ACC112 (cell line): ENCODE measurements at regions not wholly inside any gene's neighbourhood (a gene's known extent, or its start where the extent isn't known, plus 50 kb on each side); places are given as distances from the start of the nearest gene placed in this dataset.

ENCODE experiments used
- H2AFZ ChIP-seq: fragments of 200-600 bp; sonication (generic); one replicate; pipeline ENCODE4 v1.6.0; 2017; ENCODE audit warnings: antibody characterized with exemption, low read length; ENCODE audit not compliant: unreplicated experiment
- H3K27ac ChIP-seq: fragments of 200-600 bp; sonication (generic); 2 replicates; pipeline ENCODE4 v1.5.1; 2014; ENCODE audit warnings: low read depth, mild to moderate bottlenecking, antibody characterized with exemption, low read length, moderate library complexity
- H3K27me3 ChIP-seq: fragments of 200-600 bp; sonication (generic); 2 replicates; pipeline ENCODE4 v1.6.1; 2014; ENCODE audit warnings: mild to moderate bottlenecking, antibody characterized with exemption, low read length, moderate library complexity, mixed read lengths; ENCODE audit not compliant: insufficient read depth
- H3K36me3 ChIP-seq: fragments of 200-600 bp; sonication (generic); 2 replicates; pipeline ENCODE4 v1.6.1; 2016; ENCODE audit warnings: mild to moderate bottlenecking, antibody characterized with exemption, low read length, moderate library complexity, mixed read lengths; ENCODE audit not compliant: insufficient read depth
- H3K4me1 ChIP-seq: fragments of 200-600 bp; sonication (generic); one replicate; pipeline ENCODE4 v1.6.1; 2016; ENCODE audit warnings: low read length, mixed read lengths; ENCODE audit not compliant: insufficient read depth, unreplicated experiment, control insufficient read depth
- H3K4me3 ChIP-seq: fragments of 200-600 bp; sonication (generic); 2 replicates; pipeline ENCODE4 v1.5.1; 2014; ENCODE audit warnings: mild to moderate bottlenecking, low read depth, low read length
- H3K79me2 ChIP-seq: fragments of 200-600 bp; sonication (generic); one replicate; pipeline ENCODE4 v1.6.0; 2016; ENCODE audit warnings: low read length; ENCODE audit not compliant: control insufficient read depth, unreplicated experiment, insufficient read depth

- Histone ChIP-seq H3K27ac (no peak overlapping the region), H3K27me3 (peaks cover 47% of the 10 kb centered on the region), H2AFZ (no peak overlapping the region), H3K36me3 (no peaks in the 10 kb centered on the region), H3K4me1 (peaks cover 12% of the 10 kb centered on the region), H3K79me2 (no peaks in the 10 kb centered on the region), H3K4me3 (no peak overlapping the region)
These were observed 245.1 kb downstream of the MYLK4 start for GRCh38 chr6:2505624-2506023.

DNA sequence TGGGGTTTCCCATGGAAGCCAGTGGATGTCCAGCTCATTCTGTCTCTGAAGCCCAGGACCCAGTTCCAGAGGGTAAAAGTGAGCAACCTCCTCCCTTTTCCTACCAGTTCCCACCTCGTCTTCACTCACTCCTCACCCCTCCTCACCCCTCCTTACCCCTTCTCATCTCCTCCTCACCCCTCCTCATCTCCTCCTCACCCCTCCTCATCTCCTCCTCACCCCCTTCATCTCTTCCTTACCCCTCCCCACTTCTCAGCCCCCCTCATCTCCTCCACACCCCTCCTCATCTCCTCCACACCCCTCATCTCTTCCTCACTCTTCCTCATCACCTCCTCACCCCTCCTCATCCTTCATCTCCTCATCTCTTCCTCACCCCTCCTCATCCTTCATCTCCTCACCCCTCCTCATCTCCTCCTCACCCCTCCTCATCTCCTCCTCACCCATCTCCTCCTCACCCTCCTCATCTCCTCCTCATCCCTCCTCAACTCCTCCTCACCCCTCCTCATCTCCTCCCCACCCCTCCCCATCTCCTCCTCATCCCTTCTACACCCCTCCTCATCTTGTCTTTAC is 246.1 kb downstream of the MYLK4 start:
- Histone ChIP-seq H3K79me2 (no peaks in the 10 kb centered on the region), H3K4me1 (peaks cover 12% of the 10 kb centered on the region), H3K36me3 (no peaks in the 10 kb centered on the region), H2AFZ (no peak overlapping the region), H3K4me3 (no peak overlapping the region), H3K27ac (peak overlapping the region; percentile 67), H3K27me3 (peaks cover 39% of the 10 kb centered on the region)

DNA sequence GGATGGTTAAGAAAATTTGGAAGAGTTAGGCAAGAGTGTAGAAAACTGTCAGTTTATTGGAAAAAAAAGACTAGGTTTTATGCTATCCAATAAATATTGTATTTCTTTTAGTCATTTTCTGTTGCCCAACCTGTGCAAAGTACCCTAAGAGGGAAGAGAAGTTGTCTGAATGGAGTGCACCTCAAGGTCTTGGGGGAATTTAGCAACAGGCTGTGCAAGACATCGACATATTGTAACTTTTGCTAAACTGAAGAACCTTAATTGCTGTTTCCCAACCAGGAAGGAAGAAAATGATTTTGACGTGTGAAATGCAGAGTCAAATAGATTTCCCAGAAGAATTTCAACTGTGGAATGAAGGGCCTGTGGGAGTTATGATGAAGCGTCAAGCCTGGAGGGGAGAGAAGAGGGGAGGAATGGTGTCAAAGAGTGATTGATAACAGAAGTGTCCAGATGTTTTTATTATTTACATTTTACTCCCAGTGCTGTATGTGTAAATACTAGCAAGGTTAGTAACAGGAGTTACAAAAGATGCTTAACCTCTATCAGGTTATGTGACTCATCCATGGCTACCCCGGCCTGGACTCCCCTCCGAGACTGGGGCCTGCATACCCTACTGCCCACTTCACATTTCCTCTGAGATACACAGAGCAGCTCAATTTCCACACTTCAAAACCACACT is 246.8 kb downstream of the MYLK4 start:
- H3K79me2 ChIP-seq, result no peaks in the 10 kb centered on the region
- peaks cover 33% of the 10 kb centered on the region for H3K27me3 ChIP-seq
- no peaks in the 10 kb centered on the region for H3K36me3 ChIP-seq
- peak overlapping the region; percentile 67 for H3K27ac ChIP-seq
- H3K4me3 ChIP-seq, result no peak overlapping the region
- no peak overlapping the region for H2AFZ ChIP-seq
- H3K4me1 ChIP-seq, result peaks cover 12% of the 10 kb centered on the region

- H3K79me2 ChIP-seq, result no peaks in the 10 kb centered on the region
- H3K36me3 ChIP-seq, result no peaks in the 10 kb centered on the region
- no peak overlapping the region for H3K4me3 ChIP-seq
- peak overlapping the region; percentile 67 for H3K27ac ChIP-seq
- H3K27me3 ChIP-seq, result peaks cover 25% of the 10 kb centered on the region
- H3K4me1 ChIP-seq, result peaks cover 12% of the 10 kb centered on the region
- no peak overlapping the region for H2AFZ ChIP-seq
These were observed 247.6 kb downstream of the MYLK4 start for GRCh38 chr6:2502998-2503674.

DNA sequence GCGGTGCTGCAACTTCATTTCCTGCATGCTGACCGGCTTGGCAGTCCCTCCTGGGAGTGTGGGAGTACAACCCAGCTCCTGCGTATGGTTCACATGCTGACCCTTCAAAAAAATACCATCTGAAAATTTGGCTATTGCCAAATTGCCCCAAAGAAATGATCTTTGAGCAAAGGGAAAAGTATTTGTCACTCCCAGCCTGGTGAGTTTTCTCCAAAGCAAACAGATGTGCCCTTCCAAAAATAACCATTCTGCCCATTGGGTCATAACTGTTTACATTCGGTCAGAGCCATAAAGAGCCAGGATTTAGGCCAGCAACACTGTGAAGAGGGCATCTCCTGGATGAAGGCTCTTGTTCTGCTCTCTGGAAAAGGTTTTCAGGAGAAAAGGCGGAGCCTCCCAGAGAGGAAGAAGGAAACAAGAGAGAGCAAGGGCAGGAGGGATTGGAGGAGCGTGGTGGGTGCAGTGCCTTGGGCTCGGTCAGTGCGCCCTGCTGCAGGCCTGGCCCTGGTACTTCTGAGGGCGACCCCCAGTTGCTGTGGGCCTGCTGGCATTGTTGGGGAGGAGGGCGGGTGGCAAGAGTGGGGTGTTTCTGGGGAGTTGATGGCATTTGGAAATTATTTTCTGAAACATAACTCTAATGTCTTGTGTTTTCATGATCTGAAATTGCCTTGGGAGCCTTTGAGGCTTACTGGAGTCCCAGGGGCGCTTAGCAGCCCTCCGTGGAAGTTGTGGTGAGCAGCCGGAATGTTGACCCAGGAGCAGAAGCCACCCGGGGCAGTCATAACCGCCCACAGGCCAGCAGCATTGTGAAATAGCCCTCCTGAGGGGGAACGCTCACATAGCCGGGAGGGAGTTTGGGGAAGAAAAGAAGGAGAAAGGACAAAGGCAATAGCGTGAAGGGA is 248.4 kb downstream of the MYLK4 start:
- H3K27ac ChIP-seq, result peak overlapping the region; percentile 55
- H2AFZ ChIP-seq, result no peak overlapping the region
- no peaks in the 10 kb centered on the region for H3K36me3 ChIP-seq
- peaks cover 12% of the 10 kb centered on the region for H3K4me1 ChIP-seq
- no peaks in the 10 kb centered on the region for H3K79me2 ChIP-seq
- H3K27me3 ChIP-seq, result peaks cover 17% of the 10 kb centered on the region
- no peak overlapping the region for H3K4me3 ChIP-seq

DNA sequence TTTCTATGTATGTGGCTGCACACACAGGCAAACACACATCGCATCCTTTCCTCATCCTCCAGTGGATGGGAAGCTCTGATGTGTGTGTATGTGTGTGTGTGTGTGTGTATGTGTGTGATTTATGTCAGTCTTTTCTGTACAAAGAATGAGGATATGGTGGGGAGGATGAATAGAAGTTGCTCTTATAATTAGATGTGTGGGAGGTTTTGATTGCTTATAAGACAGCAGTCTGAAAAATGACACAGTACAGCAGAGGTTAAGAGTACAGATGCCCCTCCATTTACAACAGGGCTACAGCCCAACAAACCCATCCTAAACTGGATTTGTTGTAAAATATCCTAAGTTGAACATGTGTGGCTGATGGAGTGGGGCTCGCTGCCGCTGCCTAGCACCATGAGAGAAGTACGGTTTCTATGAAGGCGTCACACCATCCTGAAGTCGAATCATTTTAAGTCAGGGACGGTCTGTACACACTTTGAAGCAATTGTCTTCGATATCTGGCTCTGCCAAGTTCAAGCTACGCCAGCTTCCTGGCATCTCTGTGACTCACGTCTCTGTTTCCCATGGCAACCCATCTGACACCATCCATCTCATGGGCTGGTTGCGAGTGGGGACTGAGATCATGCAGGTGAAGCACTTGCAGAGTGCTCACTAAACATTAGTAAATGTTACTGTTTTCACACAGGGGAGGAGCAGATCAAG is 252.6 kb downstream of the MYLK4 start:
- Histone ChIP-seq H3K27me3 (no peaks in the 10 kb centered on the region), H3K36me3 (no peaks in the 10 kb centered on the region), H3K4me1 (peaks cover 12% of the 10 kb centered on the region), H3K79me2 (no peaks in the 10 kb centered on the region), H3K27ac (no peak overlapping the region), H2AFZ (no peak overlapping the region), H3K4me3 (no peak overlapping the region)

GRCh38 chr6:2496291-2496690 is 250.9 kb upstream of the GMDS start:
- H3K27ac ChIP-seq, result no peak overlapping the region
- no peaks in the 10 kb centered on the region for H3K27me3 ChIP-seq
- H3K36me3 ChIP-seq, result no peaks in the 10 kb centered on the region
- no peak overlapping the region for H3K4me3 ChIP-seq
- H3K79me2 ChIP-seq, result no peaks in the 10 kb centered on the region
- no peaks in the 10 kb centered on the region for H3K4me1 ChIP-seq
- no peak overlapping the region for H2AFZ ChIP-seq

GRCh38 chr6:2492686-2493523 is 247.5 kb upstream of the GMDS start:
- Histone ChIP-seq H3K4me1 (no peaks in the 10 kb centered on the region), H3K4me3 (no peak overlapping the region), H2AFZ (no peak overlapping the region), H3K36me3 (no peaks in the 10 kb centered on the region), H3K27me3 (peaks cover 7% of the 10 kb centered on the region; the same call in 1 of the 2 replicates), H3K27ac (no peak overlapping the region), H3K79me2 (no peaks in the 10 kb centered on the region)

DNA sequence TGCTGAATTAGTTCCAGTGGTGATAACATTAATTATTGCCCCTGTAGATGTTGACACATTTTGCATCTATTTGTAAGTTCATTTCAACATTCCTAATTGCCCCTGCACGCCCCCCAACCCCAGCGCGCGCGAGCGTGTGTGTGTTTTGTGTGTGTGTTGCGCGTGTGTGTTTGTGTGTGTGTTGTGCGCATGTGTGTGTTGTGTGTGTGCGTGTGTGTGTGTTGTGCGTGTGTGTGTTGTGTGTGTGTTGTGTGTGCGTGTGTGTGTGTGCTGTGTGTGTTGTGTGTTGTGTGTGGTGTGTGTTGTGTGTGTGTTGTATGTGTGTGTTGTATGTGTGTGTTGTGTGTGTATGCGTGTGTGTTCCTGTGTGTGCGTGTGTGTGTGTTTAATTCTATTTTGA is 245.7 kb upstream of the GMDS start:
- Histone ChIP-seq H3K4me3 (no peak overlapping the region), H3K4me1 (no peaks in the 10 kb centered on the region), H3K27ac (no peak overlapping the region), H3K27me3 (peaks cover 18% of the 10 kb centered on the region; the same call in 1 of the 2 replicates), H2AFZ (no peak overlapping the region), H3K79me2 (no peaks in the 10 kb centered on the region), H3K36me3 (no peaks in the 10 kb centered on the region)
